Ovary (tissue), 7 donors: ENCODE measurements at regions not wholly inside any gene's neighbourhood (a gene's known extent, or its start where the extent isn't known, plus 50 kb on each side); places are given as distances from the start of the nearest gene placed in this dataset.

Experiments used
- DNase-seq, 5 donors: peaks; one replicate each; pipeline ENCODE4 v3.0.0-alpha.2; 2019 to 2020
- H3K27ac ChIP-seq, 2 donors: fragments of 200-600 bp; one replicate each; pipeline versions ENCODE4 v1.5.1 to v1.8.0; 2019 to 2022
- H3K27me3 ChIP-seq: fragments of 200-600 bp; one replicate; pipeline ENCODE4 v1.8.0; 2022
- H3K36me3 ChIP-seq: fragments of 200-600 bp; sonication (generic); one replicate; pipeline ENCODE4 v1.5.1; 2019
- H3K4me1 ChIP-seq: one replicate; pipeline ENCODE4 v1.8.1; 2013; ENCODE audit warnings: mild to moderate bottlenecking, moderate library complexity; ENCODE audit not compliant: insufficient read depth
- H3K4me3 ChIP-seq: fragments of 200-600 bp; sonication (generic); one replicate; pipeline ENCODE4 v1.5.1; 2017
- H3K9me3 ChIP-seq, 2 donors: fragments of 200-600 bp in 1 of 2; sonication (generic) in 1 of 2; one replicate each; pipeline versions ENCODE4 v1.5.1 to v1.8.1; 2013 to 2019; ENCODE audit warnings: mild to moderate bottlenecking in 1 of 2, moderate library complexity in 1 of 2
- CTCF ChIP-seq, 3 donors: fragments of 450-650 bp in 2 of 3; fragments of 200-600 bp in 1 of 3; IDR thresholded peaks; one replicate each; pipeline versions ENCODE4 v1.5.1 to v1.8.0; 2016 to 2022; ENCODE audit warnings: antibody characterized with exemption in 3 of 3, mild to moderate bottlenecking in 1 of 3
- EP300 ChIP-seq: sonication (generic); formaldehyde crosslinking; IDR thresholded peaks from one replicate; pipeline ENCODE4 v1.6.1; 2017; ENCODE audit warnings: antibody characterized with exemption
- POLR2A ChIP-seq: fragments of 450-650 bp; IDR thresholded peaks from one replicate; pipeline ENCODE4 v1.6.1; 2017; ENCODE audit warnings: antibody characterized with exemption, mild to moderate bottlenecking, moderate library complexity
- WGBS, 3 donors: extraction: QIAGEN DNeasy Blood & Tissue Kit in 1 of 3; methylation state at CpG; one replicate each; pipeline versions ENCODE4 v1.1.5 to v1.1.7; 2013 to 2017; 5-methylcytosine and 5-hydroxymethylcytosine counted together
- intact Hi-C, 4 donors: fragments of 100-400 bp; cut with DNase I; formaldehyde crosslinking; loops; one replicate each; pipeline versions ENCODE4 v1.11.0 to v1.15.1; 2022 to 2023
- donor health status: DM: no; HTN: no; CAD: no; lungs with moderate emphysema.
- donor health status: DM: no; HTN: no; CAD: no.
- donor health status: Bipolar disorder and iron deficiency.
- donor health status: DM: no; HTN: no; CAD: no.
- donor health status: DM: yes; HTN: yes; CAD: no.

- intact Hi-C loops = no loop called here
Measured at GRCh38 chr5:40333459-40334241, 346.1 kb upstream of the PTGER4 start.

GRCh38 chr5:40332970-40333369, 346.7 kb upstream of the PTGER4 start:
- H3K9me3 ChIP-seq = peaks cover 0 to 3% of the 10 kb centered on the region in 2 donors
- 80 to 88% (median 84%) methylated on average over 1 of the region's 1 CpG for WGBS, 3 donors
- no peak for TF ChIP-seq CTCF (IDR thresholded peaks at IDR 0.05)
- TF ChIP-seq EP300 = no peak
- no peak for TF ChIP-seq POLR2A
- no peaks in the 10 kb centered on the region for H3K36me3 ChIP-seq
- no peak overlapping the region for H3K4me3 ChIP-seq
- intact Hi-C loops = no loop called here
- DNase-seq = no peak
- no peaks in the 10 kb centered on the region for H3K27me3 ChIP-seq
- no peak overlapping the region for H3K27ac ChIP-seq
- no peaks in the 10 kb centered on the region for H3K4me1 ChIP-seq

More at GRCh38 chr5:40333459-40334241, 346.1 kb upstream of the PTGER4 start:
- Histone ChIP-seq H3K27me3 (no peaks in the 10 kb centered on the region), H3K4me1 (no peaks in the 10 kb centered on the region), H3K27ac (no peak overlapping the region), H3K4me3 (no peak overlapping the region), H3K9me3 (peaks cover 0 to 3% of the 10 kb centered on the region in 2 donors), H3K36me3 (no peaks in the 10 kb centered on the region)
- no peak for DNase-seq
- no peak for TF ChIP-seq POLR2A
- TF ChIP-seq CTCF (IDR thresholded peaks at IDR 0.05) = no peak
- TF ChIP-seq EP300 = no peak
- 82 to 86% (median 85%) methylated on average over 4 of the region's 4 CpGs for WGBS, 3 donors

- TF ChIP-seq POLR2A (no peak), EP300 (no peak), CTCF (IDR thresholded peaks at IDR 0.05) (no peak)
- intact Hi-C loops = no loop called here
- 83 to 87% (median 86%) methylated on average over 5 of the region's 5 CpGs for WGBS, 3 donors
- Histone ChIP-seq H3K36me3 (no peaks in the 10 kb centered on the region), H3K9me3 (peaks cover 0 to 3% of the 10 kb centered on the region in 2 donors), H3K4me1 (no peaks in the 10 kb centered on the region), H3K4me3 (no peak overlapping the region), H3K27me3 (no peaks in the 10 kb centered on the region), H3K27ac (no peak overlapping the region)
- DNase-seq = no peak
Measured at GRCh38 chr5:40331616-40332015, 348.1 kb upstream of the PTGER4 start.

GRCh38 chr5:40321514-40321913, 358.2 kb upstream of the PTGER4 start:
- Histone ChIP-seq H3K36me3 (no peaks in the 10 kb centered on the region), H3K4me3 (no peak overlapping the region), H3K9me3 (no peaks in the 10 kb centered on the region), H3K4me1 (no peaks in the 10 kb centered on the region), H3K27ac (no peak overlapping the region), H3K27me3 (no peaks in the 10 kb centered on the region)
- no peak for DNase-seq
- TF ChIP-seq EP300 (no peak), POLR2A (no peak), CTCF (IDR thresholded peaks at IDR 0.05) (no peak)
- intact Hi-C loops = no loop called here
